Activated CD8-positive, alpha-beta memory T cell treated with anti-CD3 and anti-CD28 coated beads for 36 hours (primary cell): ENCODE measurements at regions not wholly inside any gene's neighbourhood (a gene's known extent, or its start where the extent isn't known, plus 50 kb on each side); places are given as distances from the start of the nearest gene placed in this dataset.

Experiments
- CTCF ChIA-PET: fragments of 350-600 bp; sonication (Branson Sonifier 250); formaldehyde crosslinking; loops from one replicate; lab custom pipeline; 2021; ENCODE audit warnings: antibody characterized with exemption; lab: Charles Lee
- POLR2A ChIA-PET: fragments of 350-600 bp; sonication (Branson Sonifier 250); formaldehyde crosslinking; loops from one replicate; lab custom pipeline; 2021; ENCODE audit warnings: antibody characterized with exemption; lab: Charles Lee

DNA sequence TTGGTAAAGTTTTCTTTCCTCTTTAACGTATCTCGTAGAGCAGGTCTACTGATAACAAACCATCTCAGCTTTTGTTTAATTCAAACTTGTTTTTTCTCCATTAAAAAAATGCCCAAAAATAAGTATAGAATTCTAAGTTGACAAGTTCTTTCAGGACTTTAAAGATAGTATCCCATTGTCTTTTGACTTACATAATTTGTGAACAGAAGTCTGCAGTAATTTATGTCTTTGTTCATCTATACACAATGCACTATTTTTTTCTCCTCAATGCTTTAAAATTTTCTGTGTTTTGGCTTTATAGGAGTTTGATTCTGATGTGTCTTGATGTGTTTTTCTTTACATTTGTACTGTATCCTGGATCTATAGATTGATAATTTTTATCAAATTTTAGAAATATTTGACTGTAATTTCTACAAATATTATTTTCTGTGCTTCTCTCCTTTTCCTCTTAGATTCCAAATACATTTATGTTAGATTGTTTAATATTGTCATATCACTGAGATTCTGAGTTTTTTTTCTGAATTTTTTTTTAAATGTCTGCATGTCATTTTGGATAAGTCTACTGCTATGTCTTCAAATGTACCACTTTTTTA, 143.3 kb downstream of the FTCDNL1 start:
- CTCF ChIA-PET: no interaction called here

DNA sequence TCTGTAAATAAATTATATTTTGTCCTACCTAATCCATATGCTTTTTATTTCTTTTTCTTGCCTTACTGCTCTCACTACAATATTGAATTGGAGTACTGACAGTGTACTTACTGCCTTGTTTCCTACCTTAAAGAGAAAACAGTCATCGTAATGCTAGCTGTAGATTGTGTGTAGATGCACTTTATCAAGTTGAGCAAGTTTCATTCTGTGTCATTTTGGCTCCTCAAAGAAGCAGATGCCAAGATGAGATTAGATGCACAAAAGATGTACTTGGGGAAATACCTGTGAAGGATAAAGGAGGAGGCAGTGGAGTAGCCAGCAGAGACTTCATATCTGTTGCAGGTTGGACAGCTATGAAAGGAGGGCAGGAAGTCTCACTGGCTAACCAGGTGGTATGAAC, 145.5 kb downstream of the FTCDNL1 start:
- ChIA-PET POLR2A (no interaction called here), CTCF (no interaction called here)

More for the DNA sequence above, 143.3 kb downstream of the FTCDNL1 start:
- POLR2A ChIA-PET: no interaction called here

GRCh38 chr2:199704358-199705238, 146.4 kb downstream of the FTCDNL1 start:
- POLR2A ChIA-PET: no interaction called here
- CTCF ChIA-PET: interaction anchor here (1.2 kb wide), 1 partner anchor 35 kb away, joined by 7 read pairs; no protein-coding TSS in a partner anchor

GRCh38 chr2:199703199-199703598, 147.8 kb downstream of the FTCDNL1 start:
- POLR2A ChIA-PET: no interaction called here
- CTCF ChIA-PET: interaction anchor here (1.0 kb wide), 1 partner anchor 37 kb away, joined by 5 read pairs; no protein-coding TSS in a partner anchor

DNA sequence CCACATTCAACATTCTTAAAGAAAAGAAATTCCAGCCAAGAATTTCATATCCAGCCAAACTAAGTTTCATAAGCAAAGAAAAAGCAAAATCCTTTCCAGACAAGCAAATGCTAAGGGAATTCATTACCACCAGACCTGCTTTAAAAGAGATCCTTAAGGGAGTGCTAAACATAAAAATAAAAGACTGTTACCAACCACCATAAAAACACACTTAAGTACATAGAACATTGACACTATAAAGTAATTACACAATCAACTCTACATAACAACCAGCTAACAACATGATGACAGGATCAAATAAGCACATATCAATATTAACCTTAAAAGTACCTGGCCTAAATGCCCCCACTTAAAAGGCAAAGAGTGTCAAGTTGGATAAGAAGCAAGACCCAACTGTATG, 153.5 kb downstream of the FTCDNL1 start:
- ChIA-PET CTCF (no interaction called here), POLR2A (no interaction called here)

DNA sequence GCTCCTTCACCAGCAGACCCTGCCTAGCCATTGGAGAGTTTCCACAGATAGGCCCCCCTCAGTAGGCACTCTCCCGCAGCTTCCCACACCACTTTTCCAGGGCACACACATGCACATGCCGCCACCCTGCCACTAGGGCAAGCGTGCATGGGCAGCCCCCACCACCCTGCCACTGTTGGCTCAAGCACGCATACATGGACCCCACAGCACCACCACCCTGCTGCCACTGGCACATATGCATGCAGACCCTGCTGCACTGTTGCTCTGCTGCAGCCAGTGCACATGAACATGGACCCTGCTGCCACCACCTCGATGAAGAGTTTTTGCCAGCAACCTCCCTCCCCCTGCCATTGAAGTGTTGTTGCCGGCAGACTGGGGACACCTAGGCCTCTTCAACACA, 154.9 kb downstream of the FTCDNL1 start:
- CTCF ChIA-PET: no interaction called here

DNA sequence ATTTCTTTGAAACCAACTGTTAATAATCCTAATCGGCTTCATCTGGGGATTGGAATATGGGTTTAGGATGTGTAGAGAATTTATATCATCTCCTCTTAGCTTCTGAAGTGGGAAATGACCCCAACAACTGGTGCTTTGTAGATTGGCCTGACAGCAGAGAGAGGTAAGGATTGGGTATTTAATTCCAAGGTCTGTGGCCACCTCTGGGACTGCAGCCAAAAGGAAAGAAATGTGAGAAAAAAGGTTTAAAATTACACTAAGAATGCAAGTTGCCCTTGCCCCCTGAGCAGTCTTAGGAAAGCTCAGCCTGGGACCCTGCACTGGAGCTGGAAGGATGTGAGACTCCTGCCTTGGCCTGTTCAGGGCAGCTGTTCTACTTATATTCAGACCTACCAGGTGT, 157.1 kb downstream of the FTCDNL1 start:
- ChIA-PET CTCF (no interaction called here), POLR2A (no interaction called here)

More for the DNA sequence above, 154.9 kb downstream of the FTCDNL1 start:
- POLR2A ChIA-PET: no interaction called here

- ChIA-PET CTCF (no interaction called here), POLR2A (no interaction called here)
Observed at GRCh38 chr2:199692489-199692888, 158.5 kb downstream of the FTCDNL1 start.

DNA sequence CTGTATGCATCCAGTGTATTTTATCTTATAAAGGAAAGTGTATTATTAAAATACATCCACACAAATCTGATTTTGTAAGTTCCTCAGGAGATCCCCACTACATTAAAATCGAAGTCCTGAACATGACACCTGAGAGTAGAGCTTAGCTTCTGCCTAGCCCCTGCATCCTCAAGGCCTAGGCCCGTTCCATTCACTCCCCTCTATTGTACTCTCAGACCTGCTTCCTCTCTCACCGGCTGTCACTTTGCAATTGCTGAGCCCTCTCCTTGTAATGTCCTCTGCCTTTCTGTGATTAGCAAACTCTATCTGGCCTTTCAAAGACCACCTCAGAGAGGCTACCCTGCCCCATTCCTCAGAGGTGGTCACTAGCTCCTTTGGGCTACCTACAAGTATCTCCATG, 160.8 kb downstream of the FTCDNL1 start:
- ChIA-PET CTCF (no interaction called here), POLR2A (no interaction called here)

GRCh38 chr2:199685669-199686068, 165.3 kb downstream of the FTCDNL1 start:
- POLR2A ChIA-PET: no interaction called here
- CTCF ChIA-PET: no interaction called here

GRCh38 chr2:199684832-199685231, 166.2 kb downstream of the FTCDNL1 start:
- POLR2A ChIA-PET: no interaction called here
- CTCF ChIA-PET: no interaction called here

- ChIA-PET CTCF (no interaction called here), POLR2A (no interaction called here)
Observed at GRCh38 chr2:199684168-199684567, 166.8 kb downstream of the FTCDNL1 start.

GRCh38 chr2:199682001-199682400, 169.0 kb downstream of the FTCDNL1 start:
- ChIA-PET CTCF (no interaction called here), POLR2A (no interaction called here)

- ChIA-PET CTCF (no interaction called here), POLR2A (no interaction called here)
Observed at GRCh38 chr2:199680482-199680881, 170.5 kb downstream of the FTCDNL1 start.

- CTCF ChIA-PET: no interaction called here
- POLR2A ChIA-PET: no interaction called here
Observed at GRCh38 chr2:199679883-199680282, 171.1 kb downstream of the FTCDNL1 start.

GRCh38 chr2:199677881-199678280, 173.1 kb downstream of the FTCDNL1 start:
- CTCF ChIA-PET: no interaction called here
- POLR2A ChIA-PET: no interaction called here

- ChIA-PET POLR2A (no interaction called here), CTCF (no interaction called here)
Observed at GRCh38 chr2:199668645-199669044, 182.3 kb downstream of the FTCDNL1 start.

- CTCF ChIA-PET: no interaction called here
- POLR2A ChIA-PET: no interaction called here
Observed at GRCh38 chr2:199663157-199663556, 187.8 kb downstream of the FTCDNL1 start.

- CTCF ChIA-PET: no interaction called here
- POLR2A ChIA-PET: no interaction called here
Observed at GRCh38 chr2:199662255-199662654, 188.7 kb downstream of the FTCDNL1 start.

DNA sequence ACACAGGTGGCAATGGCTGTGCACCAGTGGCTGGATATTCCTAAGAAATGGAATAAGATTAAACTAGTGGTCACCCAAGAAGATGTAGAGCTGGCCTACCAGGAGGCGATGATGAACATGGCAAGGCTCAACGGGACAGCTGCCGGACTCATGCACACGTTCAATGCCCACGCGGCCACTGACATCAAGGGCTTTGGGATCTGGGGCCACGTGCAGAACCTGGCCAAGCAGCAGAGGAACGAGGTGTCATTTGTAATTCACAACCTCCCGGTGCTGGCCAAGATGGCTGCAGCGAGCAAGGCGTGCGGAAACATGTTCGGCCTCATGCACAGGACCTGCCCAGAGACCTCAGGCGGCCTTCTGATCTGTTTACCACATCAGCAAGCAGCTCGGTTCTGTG, 190.8 kb downstream of the FTCDNL1 start:
- ChIA-PET POLR2A (no interaction called here), CTCF (no interaction called here)

GRCh38 chr2:199659207-199659606, 191.8 kb downstream of the FTCDNL1 start:
- ChIA-PET CTCF (no interaction called here), POLR2A (no interaction called here)
